CD4-positive, alpha-beta T cell (primary cell): ENCODE measurements at regions not wholly inside any gene's neighbourhood (a gene's known extent, or its start where the extent isn't known, plus 50 kb on each side); places are given as distances from the start of the nearest gene placed in this dataset.

Experiments used
- ATAC-seq: fragments of 200-7000 bp; cut with Tn5 transposase; one replicate; pipeline ENCODE4 v1.10.0; 2022; ENCODE audit warnings: mild to moderate bottlenecking; ENCODE audit not compliant: poor library complexity
- CTCF ChIA-PET: fragments of 350-600 bp; sonication (Branson Sonifier 250); formaldehyde crosslinking; loops from one replicate; lab custom pipeline; 2021; ENCODE audit warnings: antibody characterized with exemption, inconsistent platforms; lab: Charles Lee
- POLR2A ChIA-PET: fragments of 350-600 bp; sonication (Branson Sonifier 250); formaldehyde crosslinking; loops from one replicate; lab custom pipeline; 2021; ENCODE audit warnings: antibody characterized with exemption, inconsistent platforms; lab: Charles Lee
- DNase-seq, 14 experiments: peaks; one replicate each; pipeline ENCODE4 v3.0.0-alpha.2; 2013 to 2020; ENCODE audit warnings: mixed read lengths in 2 of 14
- H3K27ac ChIP-seq, 2 donors: one replicate each; pipeline versions ENCODE4 v1.5.1 to v1.7.0; 2013; ENCODE audit warnings: low read length in 2 of 2, low read depth in 1 of 2, mild to moderate bottlenecking in 1 of 2
- H3K27me3 ChIP-seq, 2 experiments: 1 replicate in 1 of 2; 2 replicates in 1 of 2; pipeline versions ENCODE4 v1.6.1 to v1.7.0; 2013; ENCODE audit warnings: low read length in 2 of 2, control low read depth in 1 of 2, mild to moderate bottlenecking in 1 of 2, moderate library complexity in 1 of 2; ENCODE audit not compliant: insufficient read depth in 2 of 2, control insufficient read depth in 1 of 2
- H3K36me3 ChIP-seq: one replicate; pipeline ENCODE4 v1.6.1; 2013; ENCODE audit warnings: low read length, control low read depth; ENCODE audit not compliant: insufficient read depth
- H3K4me1 ChIP-seq: one replicate; pipeline ENCODE4 v1.6.1; 2013; ENCODE audit warnings: low read length, control low read depth; ENCODE audit not compliant: insufficient read depth
- H3K4me3 ChIP-seq: one replicate; pipeline ENCODE4 v1.5.1; 2013; ENCODE audit warnings: mild to moderate bottlenecking, low read length, moderate library complexity
- H3K9me3 ChIP-seq, 2 experiments: 1 replicate in 1 of 2; 2 replicates in 1 of 2; pipeline versions ENCODE4 v1.6.1 to v1.7.0; 2013; ENCODE audit warnings: low read length in 2 of 2, mild to moderate bottlenecking in 2 of 2, control low read depth in 1 of 2, moderate library complexity in 1 of 2; ENCODE audit not compliant: control insufficient read depth in 1 of 2, insufficient read depth in 1 of 2
- H3K27ac Mint-ChIP-seq: one replicate; pipeline ENCODE4 v1.8.0; 2020; ENCODE audit warnings: mixed read lengths
- H3K27me3 Mint-ChIP-seq: one replicate; pipeline ENCODE4 v1.8.0; 2021; ENCODE audit warnings: mixed read lengths
- H3K36me3 Mint-ChIP-seq: one replicate; pipeline ENCODE4 v1.8.0; 2021; ENCODE audit warnings: low read depth, mixed read lengths
- H3K4me1 Mint-ChIP-seq: one replicate; pipeline ENCODE4 v1.8.0; 2021; ENCODE audit warnings: low read depth, mixed read lengths
- H3K4me3 Mint-ChIP-seq: one replicate; pipeline ENCODE4 v1.8.0; 2020; ENCODE audit warnings: mild to moderate bottlenecking, mixed read lengths
- H3K9me3 Mint-ChIP-seq: one replicate; pipeline ENCODE4 v1.8.0; 2020; ENCODE audit warnings: mixed read lengths
- intact Hi-C, 2 experiments: fragments of 100-400 bp; cut with DNase I in 1 of 2; cut with micrococcal nuclease in 1 of 2; formaldehyde crosslinking; loops; one replicate each; pipeline versions ENCODE4 v1.15.1 to v1.9.0; 2023 to 2025; cut with DNase I, micrococcal nuclease
- TF ChIP-seq, protein P1 (sequence below): fragments of 200-600 bp; IDR thresholded peaks from one replicate; pipeline ENCODE4 v1.8.0; 2022; ENCODE audit warnings: antibody characterized with exemption, mild to moderate bottlenecking

- Histone ChIP-seq H3K9me3 (no peaks in the 10 kb centered on the region), H3K36me3 (no peaks in the 10 kb centered on the region), H3K27me3 (no peaks in the 10 kb centered on the region), H3K4me1 (no peaks in the 10 kb centered on the region), H3K4me3 (no peak overlapping the region), H3K27ac (no peak overlapping the region)
- TF ChIP-seq, protein P1, sequence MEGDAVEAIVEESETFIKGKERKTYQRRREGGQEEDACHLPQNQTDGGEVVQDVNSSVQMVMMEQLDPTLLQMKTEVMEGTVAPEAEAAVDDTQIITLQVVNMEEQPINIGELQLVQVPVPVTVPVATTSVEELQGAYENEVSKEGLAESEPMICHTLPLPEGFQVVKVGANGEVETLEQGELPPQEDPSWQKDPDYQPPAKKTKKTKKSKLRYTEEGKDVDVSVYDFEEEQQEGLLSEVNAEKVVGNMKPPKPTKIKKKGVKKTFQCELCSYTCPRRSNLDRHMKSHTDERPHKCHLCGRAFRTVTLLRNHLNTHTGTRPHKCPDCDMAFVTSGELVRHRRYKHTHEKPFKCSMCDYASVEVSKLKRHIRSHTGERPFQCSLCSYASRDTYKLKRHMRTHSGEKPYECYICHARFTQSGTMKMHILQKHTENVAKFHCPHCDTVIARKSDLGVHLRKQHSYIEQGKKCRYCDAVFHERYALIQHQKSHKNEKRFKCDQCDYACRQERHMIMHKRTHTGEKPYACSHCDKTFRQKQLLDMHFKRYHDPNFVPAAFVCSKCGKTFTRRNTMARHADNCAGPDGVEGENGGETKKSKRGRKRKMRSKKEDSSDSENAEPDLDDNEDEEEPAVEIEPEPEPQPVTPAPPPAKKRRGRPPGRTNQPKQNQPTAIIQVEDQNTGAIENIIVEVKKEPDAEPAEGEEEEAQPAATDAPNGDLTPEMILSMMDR = no peak
- CTCF ChIA-PET = no interaction called here
- POLR2A ChIA-PET = no interaction called here
- H3K4me1 Mint-ChIP-seq = no peaks in the 10 kb centered on the region
- ATAC-seq (no peak), DNase-seq (no peak)
- H3K36me3 Mint-ChIP-seq = no peaks in the 10 kb centered on the region
- intact Hi-C loops = no loop called here
- no peaks in the 10 kb centered on the region for H3K27me3 Mint-ChIP-seq
- H3K27ac Mint-ChIP-seq = no peak overlapping the region
- peaks cover 4% of the 10 kb centered on the region for H3K9me3 Mint-ChIP-seq
- H3K4me3 Mint-ChIP-seq = no peak overlapping the region
Measured at GRCh38 chr4:24168658-24169057, 278.8 kb upstream of the PPARGC1A start.

DNA sequence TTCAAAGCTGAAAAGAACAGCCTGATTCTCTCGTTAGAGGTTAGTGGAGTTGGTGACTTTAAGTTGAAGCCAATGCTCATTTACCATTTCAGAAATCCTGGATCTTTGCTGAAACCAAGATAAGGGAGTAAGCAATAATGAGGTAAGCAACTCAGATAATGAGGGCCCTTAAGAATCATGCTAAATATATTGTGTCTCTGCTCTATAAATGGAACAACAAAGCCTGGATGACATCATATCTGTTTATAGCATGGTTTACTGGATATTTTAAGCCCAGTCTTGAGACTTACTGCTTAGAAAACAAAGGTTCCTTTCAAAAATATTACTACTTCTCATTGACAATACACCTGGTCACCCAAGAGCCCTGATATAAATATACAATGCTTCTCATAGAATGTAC, 276.7 kb upstream of the PPARGC1A start:
- Mint-ChIP-seq H3K4me3 (no peak overlapping the region), H3K36me3 (no peaks in the 10 kb centered on the region), H3K27me3 (no peaks in the 10 kb centered on the region), H3K4me1 (no peaks in the 10 kb centered on the region), H3K9me3 (peaks cover 4% of the 10 kb centered on the region), H3K27ac (no peak overlapping the region)
- no peaks in the 10 kb centered on the region for H3K36me3 ChIP-seq
- intact Hi-C loops = no loop called here
- POLR2A ChIA-PET = no interaction called here
- no peak for ATAC-seq
- H3K4me1 ChIP-seq = no peaks in the 10 kb centered on the region
- H3K9me3 ChIP-seq = no peaks in the 10 kb centered on the region
- no peaks in the 10 kb centered on the region for H3K27me3 ChIP-seq
- no peak overlapping the region for H3K4me3 ChIP-seq
- no peak overlapping the region for H3K27ac ChIP-seq
- TF ChIP-seq, protein P1 = no peak
- CTCF ChIA-PET = no interaction called here
- no peak for DNase-seq

DNA sequence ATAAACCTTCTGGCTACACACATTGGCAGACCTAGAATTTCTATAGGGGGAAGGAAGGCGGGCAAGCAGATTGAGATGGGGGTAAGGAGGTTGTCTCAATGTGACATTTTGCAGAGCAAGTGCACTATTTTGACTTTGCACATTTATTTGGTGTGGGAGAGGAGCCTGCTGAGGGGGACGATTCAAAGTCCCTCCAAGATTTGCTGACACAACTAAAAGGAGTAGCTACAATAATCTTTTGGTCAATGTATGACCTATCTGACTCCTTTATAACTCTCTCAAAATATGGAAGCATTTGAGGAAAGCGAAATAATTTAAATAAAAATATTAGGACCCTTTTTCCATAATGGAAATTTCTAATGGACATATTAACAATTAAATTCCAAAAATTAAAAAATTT, 274.9 kb upstream of the PPARGC1A start:
- TF ChIP-seq, protein P1 = no peak
- intact Hi-C loops = no loop called here
- no peak for ATAC-seq

More for the DNA sequence above, 274.9 kb upstream of the PPARGC1A start:
- Mint-ChIP-seq H3K36me3 (no peaks in the 10 kb centered on the region), H3K27me3 (no peaks in the 10 kb centered on the region), H3K4me1 (no peaks in the 10 kb centered on the region), H3K27ac (no peak overlapping the region), H3K9me3 (peaks cover 4% of the 10 kb centered on the region), H3K4me3 (no peak overlapping the region)
- Histone ChIP-seq H3K27me3 (no peaks in the 10 kb centered on the region), H3K4me3 (no peak overlapping the region), H3K27ac (no peak overlapping the region), H3K9me3 (no peaks in the 10 kb centered on the region), H3K4me1 (no peaks in the 10 kb centered on the region), H3K36me3 (no peaks in the 10 kb centered on the region)
- ChIA-PET CTCF (no interaction called here), POLR2A (no interaction called here)
- no peak for DNase-seq
